ENCODE measurements at regions not wholly inside any gene's neighbourhood (a gene's known extent, or its start where the extent isn't known, plus 50 kb on each side); places are given as distances from the start of the nearest gene placed in this dataset.

DNA sequence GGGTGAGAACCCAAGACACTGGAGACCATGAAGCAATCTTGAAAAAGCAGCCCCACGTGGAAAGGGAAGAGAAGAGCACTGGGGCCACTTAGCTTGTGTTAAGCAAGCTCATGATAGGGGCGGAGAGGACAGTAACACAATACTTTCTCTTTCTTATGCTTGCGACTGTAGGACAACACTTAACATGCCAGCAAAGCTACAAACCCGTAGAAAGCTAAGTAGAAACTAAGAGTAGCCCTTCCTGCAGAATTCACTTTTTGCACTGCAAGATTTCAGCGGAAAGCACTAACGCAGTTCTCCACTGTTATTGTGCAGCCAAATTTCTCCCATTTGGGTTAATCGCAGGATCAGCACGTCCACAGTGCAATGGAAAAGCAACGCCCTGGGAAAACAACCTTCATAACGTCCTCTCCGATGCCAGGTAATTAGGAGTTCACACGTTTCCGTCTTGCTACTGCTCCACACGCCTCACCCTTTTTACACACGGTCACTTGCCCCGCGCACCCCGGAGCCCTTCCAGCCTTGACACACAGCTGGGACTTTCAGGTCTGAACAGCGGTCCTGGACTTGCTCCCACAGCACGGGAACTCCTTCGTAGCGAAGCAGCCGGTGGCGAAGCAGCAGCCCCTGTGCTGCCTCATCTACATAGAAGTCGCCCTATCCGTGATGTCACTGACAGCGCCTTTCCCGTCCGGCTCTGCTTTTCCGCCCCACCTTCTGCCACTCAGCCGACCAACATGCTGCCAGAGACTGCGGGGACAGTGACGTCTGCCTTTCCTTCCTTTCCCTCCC lies 148.6 kb downstream of the PPIAL4G start (continued):
- TF ChIP-seq, protein P1, sequence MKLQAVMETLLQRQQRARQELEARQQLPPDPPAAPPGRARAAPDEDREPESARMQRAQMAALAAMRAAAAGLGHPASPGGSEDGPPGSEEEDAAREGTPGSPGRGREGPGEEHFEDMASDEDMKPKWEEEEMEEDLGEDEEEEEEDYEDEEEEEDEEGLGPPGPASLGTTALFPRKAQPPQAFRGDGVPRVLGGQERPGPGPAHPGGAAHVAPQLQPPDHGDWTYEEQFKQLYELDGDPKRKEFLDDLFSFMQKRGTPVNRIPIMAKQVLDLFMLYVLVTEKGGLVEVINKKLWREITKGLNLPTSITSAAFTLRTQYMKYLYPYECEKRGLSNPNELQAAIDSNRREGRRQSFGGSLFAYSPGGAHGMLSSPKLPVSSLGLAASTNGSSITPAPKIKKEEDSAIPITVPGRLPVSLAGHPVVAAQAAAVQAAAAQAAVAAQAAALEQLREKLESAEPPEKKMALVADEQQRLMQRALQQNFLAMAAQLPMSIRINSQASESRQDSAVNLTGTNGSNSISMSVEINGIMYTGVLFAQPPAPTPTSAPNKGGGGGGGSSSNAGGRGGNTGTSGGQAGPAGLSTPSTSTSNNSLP (IDR thresholded peaks at IDR 0.05; ENCODE audit: borderline replicate concordance, low read depth, low read length): no peak
- no peak for TF ChIP-seq PHB2 (IDR thresholded peaks at IDR 0.05; ENCODE audit: low read depth)
- TF ChIP-seq EWSR1 (IDR thresholded peaks at IDR 0.05; ENCODE audit: borderline replicate concordance, low read depth, partially characterized antibody): peak; percentile 97
- peak; percentile 99 for TF ChIP-seq RUNX1 (IDR thresholded peaks at IDR 0.05; ENCODE audit: low read depth)
- TF ChIP-seq CREB1 (IDR thresholded peaks at IDR 0.05): peak; percentile 92
- peak; percentile 93 for TF ChIP-seq CREB1 (CRISPR knock-in tag; IDR thresholded peaks at IDR 0.05)
- TF ChIP-seq KAT7 (CRISPR knock-in tag; IDR thresholded peaks at IDR 0.05; ENCODE audit: borderline replicate concordance): no peak; the same call in 1 of the 2 replicates
- TF ChIP-seq KLF1 (tag; IDR thresholded peaks at IDR 0.05): peak; percentile 85
- peak; percentile 71 for TF ChIP-seq PHF21A (IDR thresholded peaks at IDR 0.05; ENCODE audit: borderline replicate concordance, low read depth)
- peak; percentile 70 for TF ChIP-seq HCFC1 (IDR thresholded peaks at IDR 0.05; ENCODE audit: low read depth, low read length)
- TF ChIP-seq MAFG (tag; conservative IDR thresholded peaks at IDR 0.05): 0 out of 2 replicates have a peak, but pooled peaks have one; percentile 4
- TF ChIP-seq ZNF830 (CRISPR knock-in tag; IDR thresholded peaks at IDR 0.05): peak; percentile 97; the same call in 1 of the 2 replicates
- peak; percentile 78 for TF ChIP-seq FIP1L1 (IDR thresholded peaks at IDR 0.05; ENCODE audit: low read depth, low read length, poor library complexity, severe bottlenecking)
- no peak for TF ChIP-seq SREBF2 (CRISPR knock-in tag; IDR thresholded peaks at IDR 0.05)
- TF ChIP-seq RFX1 (IDR thresholded peaks at IDR 0.05): peak; percentile 39
- peak; percentile 5 to 78; a peak in 2 of 4 replicates for TF ChIP-seq ETV6 (IDR thresholded peaks at IDR 0.05; ENCODE audit: borderline replicate concordance in 1 of 2, low read depth in 2 of 2, low read length in 1 of 2)
- TF ChIP-seq ETV6 (CRISPR knock-in tag; IDR thresholded peaks at IDR 0.05; ENCODE audit: borderline replicate concordance): peak; percentile 63
- no peak for TF ChIP-seq ZNF133 (CRISPR knock-in tag; IDR thresholded peaks at IDR 0.05)
- TF ChIP-seq GTF2F1 (IDR thresholded peaks at IDR 0.05; ENCODE audit: low read depth, low read length): peak; percentile 100
- TF ChIP-seq RBM34 (IDR thresholded peaks at IDR 0.05; ENCODE audit: borderline replicate concordance, insufficient read depth, low read length): no peak

Measured in K562 (cell line).